ENCODE measurements at regions not wholly inside any gene's neighbourhood (a gene's known extent, or its start where the extent isn't known, plus 50 kb on each side); places are given as distances from the start of the nearest gene placed in this dataset.

- no peaks in the 10 kb centered on the region for H3K27me3 ChIP-seq (ENCODE audit: control insufficient read depth, insufficient read depth, low read length)
- H3K27ac Mint-ChIP-seq: no peak overlapping the region
- ATAC-seq (ENCODE audit: low read depth in 2 of 2) (no peak), DNase-seq (no peak)
- H3K27ac ChIP-seq (ENCODE audit: insufficient read depth, low read length, poor library complexity, severe bottlenecking): no peak overlapping the region
- no peaks in the 10 kb centered on the region for H3K36me3 Mint-ChIP-seq
- H3K27me3 Mint-ChIP-seq: no peaks in the 10 kb centered on the region
- H3K4me1 ChIP-seq (ENCODE audit: control insufficient read depth, insufficient read depth, low read length, poor library complexity, severe bottlenecking): no peaks in the 10 kb centered on the region
- H3K9me3 ChIP-seq (ENCODE audit: control insufficient read depth in 2 of 2, low read length in 2 of 2): no peaks in the 10 kb centered on the region
- H3K36me3 ChIP-seq (ENCODE audit: control insufficient read depth, insufficient read depth, low read length): no peaks in the 10 kb centered on the region
- no peaks in the 10 kb centered on the region for H3K4me1 Mint-ChIP-seq
- H3K4me3 ChIP-seq (ENCODE audit: low read depth, low read length): no peak overlapping the region
- peaks cover 0 to 9% (median 2%) of the 10 kb centered on the region in 7 donors for H3K9me3 Mint-ChIP-seq
- no peak overlapping the region for H3K4me3 Mint-ChIP-seq
Observed at GRCh38 chrX:94977986-94978385, 1304.0 kb downstream of the FAM133A start.
